Ovary (tissue), 3 donors: ENCODE measurements at regions not wholly inside any gene's neighbourhood (a gene's known extent, or its start where the extent isn't known, plus 50 kb on each side); places are given as distances from the start of the nearest gene placed in this dataset.

Experiments used
- CTCF ChIP-seq, 3 donors: fragments of 450-650 bp in 2 of 3; fragments of 200-600 bp in 1 of 3; IDR thresholded peaks; one replicate each; pipeline versions ENCODE4 v1.5.1 to v1.8.0; 2016 to 2022; ENCODE audit warnings: antibody characterized with exemption in 3 of 3, mild to moderate bottlenecking in 1 of 3
- EP300 ChIP-seq: sonication (generic); formaldehyde crosslinking; IDR thresholded peaks from one replicate; pipeline ENCODE4 v1.6.1; 2017; ENCODE audit warnings: antibody characterized with exemption
- POLR2A ChIP-seq: fragments of 450-650 bp; IDR thresholded peaks from one replicate; pipeline ENCODE4 v1.6.1; 2017; ENCODE audit warnings: antibody characterized with exemption, mild to moderate bottlenecking, moderate library complexity
- donor health status: DM: no; HTN: no; CAD: no.

GRCh38 chr11:119934267-119934666 lies 203.6 kb downstream of the TRIM29 start:
- TF ChIP-seq CTCF (IDR thresholded peaks at IDR 0.05) = no peak
- TF ChIP-seq POLR2A = no peak
- TF ChIP-seq EP300 = no peak
